HFFc6 (cell line): ENCODE measurements at regions not wholly inside any gene's neighbourhood (a gene's known extent, or its start where the extent isn't known, plus 50 kb on each side); places are given as distances from the start of the nearest gene placed in this dataset.
A peak's percentile ranks its signal among the peaks of the same experiment; 100 is the strongest.

ENCODE experiments used
- DNase-seq: peaks from one replicate; pipeline ENCODE4 v3.0.0-alpha.2; 2018
- H3K27ac Mint-ChIP-seq: 2 replicates; pipeline ENCODE4 v1.8.0; 2020; ENCODE audit warnings: mild to moderate bottlenecking, mixed read lengths
- H3K27me3 Mint-ChIP-seq: 2 replicates; pipeline ENCODE4 v1.8.0; 2021; ENCODE audit warnings: mild to moderate bottlenecking, moderate library complexity, mixed read lengths; ENCODE audit not compliant: insufficient read depth
- H3K36me3 Mint-ChIP-seq: 2 replicates; pipeline ENCODE4 v1.8.0; 2021; ENCODE audit warnings: low read depth, mixed read lengths
- H3K4me1 Mint-ChIP-seq: 2 replicates; pipeline ENCODE4 v1.8.0; 2020; ENCODE audit warnings: low read depth, mixed read lengths
- H3K4me3 Mint-ChIP-seq: 2 replicates; pipeline ENCODE4 v1.8.0; 2020; ENCODE audit warnings: mild to moderate bottlenecking, moderate library complexity, mixed read lengths
- H3K9me3 Mint-ChIP-seq: 2 replicates; pipeline ENCODE4 v1.8.0; 2020; ENCODE audit warnings: mild to moderate bottlenecking, mixed read lengths
- CTCF ChIP-seq: fragments of 200-600 bp; sonication (generic); IDR thresholded peaks from 2 replicates; pipeline ENCODE4 v1.5.0; 2021; ENCODE audit warnings: antibody characterized with exemption, mild to moderate bottlenecking

- no peak for TF ChIP-seq CTCF
- Mint-ChIP-seq H3K27me3 (peaks cover 13% of the 10 kb centered on the region), H3K36me3 (no peaks in the 10 kb centered on the region), H3K4me3 (no peak overlapping the region), H3K27ac (0 out of 2 replicates have a peak overlapping the region, but pooled peaks have one; percentile 1), H3K4me1 (peaks cover 6% of the 10 kb centered on the region; the same call in 1 of the 2 replicates), H3K9me3 (no peaks in the 10 kb centered on the region)
- no peak for DNase-seq
These were observed 56.1 kb downstream of the PLXNA1 start for GRCh38 chr3:127038923-127039581.

DNA sequence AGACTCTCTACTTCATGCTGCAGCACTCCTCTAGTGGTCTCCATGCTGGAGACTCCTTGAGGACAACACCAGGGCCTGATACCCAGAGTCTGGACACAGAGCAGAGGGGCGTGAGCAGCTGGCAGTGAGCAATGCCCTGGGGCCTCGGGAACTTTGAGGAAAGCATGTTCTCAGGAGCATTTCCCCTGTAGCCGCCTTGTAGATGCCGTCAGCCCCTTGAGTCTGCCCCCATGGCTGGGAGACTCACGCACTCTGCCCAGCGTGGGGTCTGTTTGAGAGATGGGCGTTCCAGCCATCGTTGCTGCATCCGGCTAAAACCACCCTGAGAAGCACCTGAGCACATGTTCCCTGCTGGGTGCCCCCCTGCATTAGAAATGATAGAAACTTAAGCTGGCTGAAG is 56.8 kb downstream of the PLXNA1 start:
- no peaks in the 10 kb centered on the region for H3K9me3 Mint-ChIP-seq
- no peaks in the 10 kb centered on the region for H3K36me3 Mint-ChIP-seq
- no peak overlapping the region for H3K4me3 Mint-ChIP-seq
- H3K27ac Mint-ChIP-seq: no peak overlapping the region
- H3K4me1 Mint-ChIP-seq: peaks cover 6% of the 10 kb centered on the region; the same call in 1 of the 2 replicates
- no peak for DNase-seq
- H3K27me3 Mint-ChIP-seq: peaks cover 13% of the 10 kb centered on the region
- no peak for TF ChIP-seq CTCF

- H3K4me1 Mint-ChIP-seq: peaks cover 4% of the 10 kb centered on the region; the same call in 1 of the 2 replicates
- no peak for DNase-seq
- H3K9me3 Mint-ChIP-seq: no peaks in the 10 kb centered on the region
- no peak overlapping the region for H3K4me3 Mint-ChIP-seq
- H3K27me3 Mint-ChIP-seq: peaks cover 13% of the 10 kb centered on the region
- no peaks in the 10 kb centered on the region for H3K36me3 Mint-ChIP-seq
- no peak overlapping the region for H3K27ac Mint-ChIP-seq
- TF ChIP-seq CTCF: no peak
These were observed 57.3 kb downstream of the PLXNA1 start for GRCh38 chr3:127040216-127040615.

- Mint-ChIP-seq H3K9me3 (no peaks in the 10 kb centered on the region), H3K4me3 (no peak overlapping the region), H3K4me1 (no peaks in the 10 kb centered on the region; the same call in 1 of the 2 replicates), H3K36me3 (no peaks in the 10 kb centered on the region), H3K27ac (no peak overlapping the region), H3K27me3 (peaks cover 14% of the 10 kb centered on the region)
- TF ChIP-seq CTCF: no peak
- DNase-seq: no peak
These were observed 58.4 kb downstream of the PLXNA1 start for GRCh38 chr3:127041264-127041820.

DNA sequence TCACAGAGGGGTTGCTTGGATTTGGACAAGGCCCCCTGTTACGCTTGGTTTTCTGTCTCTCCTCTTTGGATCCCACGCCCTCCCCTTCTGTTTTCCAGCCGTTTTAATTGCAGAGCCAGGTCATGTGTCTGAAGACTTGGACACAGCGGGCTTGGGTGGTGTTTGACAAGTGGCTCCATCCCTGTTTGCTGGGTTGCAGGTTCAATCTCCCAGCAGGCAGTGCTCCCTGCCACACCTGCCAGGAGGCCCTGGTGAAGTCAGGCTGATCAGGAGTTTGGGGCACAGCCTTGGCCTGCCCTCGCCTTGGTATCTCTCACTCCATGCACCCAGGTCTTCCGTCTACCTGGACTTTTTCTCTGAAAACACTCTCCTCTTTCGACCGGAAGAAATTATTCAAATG is 59.0 kb downstream of the PLXNA1 start:
- no peaks in the 10 kb centered on the region for H3K36me3 Mint-ChIP-seq
- no peak overlapping the region for H3K4me3 Mint-ChIP-seq
- TF ChIP-seq CTCF: no peak
- no peak overlapping the region for H3K27ac Mint-ChIP-seq
- H3K9me3 Mint-ChIP-seq: no peaks in the 10 kb centered on the region
- no peak for DNase-seq
- no peaks in the 10 kb centered on the region; the same call in 1 of the 2 replicates for H3K4me1 Mint-ChIP-seq
- peaks cover 16% of the 10 kb centered on the region for H3K27me3 Mint-ChIP-seq
